Upper lobe of left lung (tissue), 6 donors: ENCODE measurements at regions not wholly inside any gene's neighbourhood (a gene's known extent, or its start where the extent isn't known, plus 50 kb on each side); places are given as distances from the start of the nearest gene placed in this dataset.

Source experiments
- ATAC-seq, 2 donors: fragments of 200-7000 bp; cut with Tn5 transposase; one replicate each; pipeline ENCODE4 v1.9.1; 2022; ENCODE audit warnings: mild to moderate bottlenecking in 2 of 2, moderate library complexity in 2 of 2; ENCODE audit not compliant: low FRiP score in 2 of 2
- DNase-seq, 2 donors: peaks; one replicate each; pipeline ENCODE4 v3.0.0-alpha.2; 2019 to 2020
- H3K27ac ChIP-seq, 4 donors: fragments of 200-600 bp; sonication (generic); one replicate each; pipeline ENCODE4 v1.5.1; 2016 to 2019
- H3K27me3 ChIP-seq, 4 donors: fragments of 200-600 bp; sonication (generic); one replicate each; pipeline ENCODE4 v1.5.1; 2017 to 2019
- H3K36me3 ChIP-seq, 4 donors: fragments of 200-600 bp; sonication (generic); one replicate each; pipeline ENCODE4 v1.5.1; 2016 to 2019
- H3K4me1 ChIP-seq, 4 donors: fragments of 200-600 bp; sonication (generic); one replicate each; pipeline ENCODE4 v1.5.1; 2018 to 2019
- H3K4me3 ChIP-seq, 4 donors: fragments of 200-600 bp; sonication (generic); one replicate each; pipeline ENCODE4 v1.5.1; 2017 to 2019; ENCODE audit warnings: mild to moderate bottlenecking in 2 of 4, moderate library complexity in 1 of 4
- H3K9me3 ChIP-seq, 4 donors: fragments of 200-600 bp; sonication (generic); one replicate each; pipeline ENCODE4 v1.5.1; 2018 to 2019
- CTCF ChIP-seq, 6 experiments: fragments of 450-650 bp in 4 of 6; fragments of 200-600 bp in 2 of 6; sonication (generic) in 2 of 6; IDR thresholded peaks; one replicate each; pipeline ENCODE4 v1.5.1; 2016 to 2019; ENCODE audit warnings: antibody characterized with exemption in 6 of 6
- EP300 ChIP-seq, 4 donors: sonication (generic); formaldehyde crosslinking; IDR thresholded peaks; one replicate each; pipeline ENCODE4 v1.5.1; 2017; ENCODE audit warnings: antibody characterized with exemption in 4 of 4, control low read depth in 2 of 4
- POLR2A ChIP-seq, 4 donors: fragments of 450-650 bp; IDR thresholded peaks; one replicate each; pipeline ENCODE4 v1.5.1; 2016 to 2017; ENCODE audit warnings: antibody characterized with exemption in 4 of 4, mild to moderate bottlenecking in 2 of 4
- POLR2AphosphoS5 ChIP-seq, 2 donors: sonication (generic); formaldehyde crosslinking; IDR thresholded peaks; one replicate each; pipeline ENCODE4 v1.5.1; 2017; ENCODE audit warnings: antibody characterized with exemption in 2 of 2
- WGBS, 2 donors: methylation state at CpG; one replicate each; pipeline ENCODE4 v1.1.5; 2017 to 2018; 5-methylcytosine and 5-hydroxymethylcytosine counted together
- donor health status: DM: no; HTN: no; CAD: no; lungs with moderate emphysema.
- donor health status: DM: no; HTN: yes; CAD: no; lungs with severe emphysema.

GRCh38 chr9:95775191-95775590, 100.3 kb upstream of the ERCC6L2 start:
- DNase-seq = no peak
- ATAC-seq = no peak
- no peak overlapping the region for H3K27ac ChIP-seq
- no peak for TF ChIP-seq POLR2AphosphoS5 (IDR thresholded peaks at IDR 0.05)
- no peak for TF ChIP-seq POLR2A (IDR thresholded peaks at IDR 0.05)
- no peak for TF ChIP-seq EP300 (IDR thresholded peaks at IDR 0.05)
- no peak for TF ChIP-seq CTCF (IDR thresholded peaks at IDR 0.05)
- peaks cover 3 to 14% (median 10%) of the 10 kb centered on the region in 4 donors for H3K4me1 ChIP-seq
- no peak overlapping the region for H3K4me3 ChIP-seq
- 96% methylated on average over 5 of the region's 5 CpGs for WGBS, 2 donors
- H3K27me3 ChIP-seq = no peaks in the 10 kb centered on the region
- no peaks in the 10 kb centered on the region for H3K9me3 ChIP-seq
- no peaks in the 10 kb centered on the region for H3K36me3 ChIP-seq

GRCh38 chr9:95773053-95773418, 102.5 kb upstream of the ERCC6L2 start:
- WGBS, 2 donors = 64 to 68% methylated on average over 3 of the region's 3 CpGs
- Histone ChIP-seq H3K36me3 (no peaks in the 10 kb centered on the region), H3K27ac (peak overlapping the region in 3 of 4 donors; percentile 37 to 74 (median 64)), H3K4me3 (peak overlapping the region in 1 of 4 donors; percentile 21), H3K4me1 (peaks cover 3 to 14% (median 10%) of the 10 kb centered on the region in 4 donors), H3K9me3 (no peaks in the 10 kb centered on the region), H3K27me3 (no peaks in the 10 kb centered on the region)
- DNase-seq (no peak), ATAC-seq (no peak)
- TF ChIP-seq CTCF (IDR thresholded peaks at IDR 0.05) (no peak), POLR2A (IDR thresholded peaks at IDR 0.05) (no peak), EP300 (IDR thresholded peaks at IDR 0.05) (no peak), POLR2AphosphoS5 (IDR thresholded peaks at IDR 0.05) (no peak)

GRCh38 chr9:95772320-95773052, 103.0 kb upstream of the ERCC6L2 start:
- H3K9me3 ChIP-seq = no peaks in the 10 kb centered on the region
- H3K27ac ChIP-seq = peak overlapping the region in 3 of 4 donors; percentile 37 to 74 (median 64)
- H3K4me1 ChIP-seq = peaks cover 3 to 14% (median 10%) of the 10 kb centered on the region in 4 donors
- H3K4me3 ChIP-seq = peak overlapping the region in 1 of 4 donors; percentile 21
- ATAC-seq (peak; percentile 75 to 77), DNase-seq (peak in 1 of 2 donors; percentile 48)
- H3K36me3 ChIP-seq = no peaks in the 10 kb centered on the region
- WGBS, 2 donors = 53 to 63% methylated on average over 28 to 29 of the region's 29 CpGs
- no peak for TF ChIP-seq POLR2A (IDR thresholded peaks at IDR 0.05)
- TF ChIP-seq CTCF (IDR thresholded peaks at IDR 0.05) = no peak
- TF ChIP-seq POLR2AphosphoS5 (IDR thresholded peaks at IDR 0.05) = no peak
- TF ChIP-seq EP300 (IDR thresholded peaks at IDR 0.05) = no peak
- H3K27me3 ChIP-seq = no peaks in the 10 kb centered on the region

GRCh38 chr9:95771556-95772246, 103.8 kb upstream of the ERCC6L2 start:
- peak overlapping the region in 3 of 4 donors; percentile 17 to 64 (median 37) for H3K27ac ChIP-seq
- DNase-seq = no peak
- 26 to 30% methylated on average over 18 to 20 of the region's 20 CpGs for WGBS, 2 donors
- H3K4me3 ChIP-seq = no peak overlapping the region
- H3K9me3 ChIP-seq = no peaks in the 10 kb centered on the region
- TF ChIP-seq CTCF (IDR thresholded peaks at IDR 0.05) = no peak
- TF ChIP-seq EP300 (IDR thresholded peaks at IDR 0.05) = no peak
- TF ChIP-seq POLR2A (IDR thresholded peaks at IDR 0.05) = no peak
- no peak for TF ChIP-seq POLR2AphosphoS5 (IDR thresholded peaks at IDR 0.05)
- H3K4me1 ChIP-seq = peaks cover 3 to 14% (median 10%) of the 10 kb centered on the region in 4 donors
- H3K36me3 ChIP-seq = no peaks in the 10 kb centered on the region
- peak in 1 of 2 donors; percentile 37 for ATAC-seq
- H3K27me3 ChIP-seq = no peaks in the 10 kb centered on the region
